GM12892 (cell line): ENCODE measurements at regions not wholly inside any gene's neighbourhood (a gene's known extent, or its start where the extent isn't known, plus 50 kb on each side); places are given as distances from the start of the nearest gene placed in this dataset.
"Not testable (repeated sequence)": the region's sequence is repeated elsewhere in the genome, so short reads cannot be mapped to it uniquely, and the experiment has no call there.

ENCODE experiments used
- DNase-seq: peaks from one replicate; pipeline ENCODE4 v3.0.0; 2011; ENCODE audit not compliant: insufficient read length
- FAIRE-seq: peaks from 2 replicates; lab custom pipeline; 2011; peaks lifted over from hg19 to GRCh38; lab: Jason Lieb, UNC
- POLR2A ChIP-seq: IDR thresholded peaks from 2 replicates; pipeline ENCODE4 v1.6.1; 2011; ENCODE audit warnings: low read depth, low read length, control low read depth
- POLR2AphosphoS5 ChIP-seq: IDR thresholded peaks from 2 replicates; pipeline ENCODE4 v1.6.1; 2011; ENCODE audit warnings: low read depth, low read length, control low read depth
- TAF1 ChIP-seq: IDR thresholded peaks from 2 replicates; pipeline ENCODE4 v1.6.1; 2011; ENCODE audit warnings: low read depth, mild to moderate bottlenecking, control low read depth, low read length, borderline replicate concordance

GRCh38 chr14:87268997-87269396 lies 724.0 kb downstream of the GALC start:
- TF ChIP-seq POLR2AphosphoS5, result no peak
- TF ChIP-seq TAF1, result no peak
- TF ChIP-seq POLR2A, result no peak
- DNase-seq (no peak), FAIRE-seq (no peak)

GRCh38 chr14:87264796-87265195 lies 728.2 kb downstream of the GALC start:
- DNase-seq (no peak), FAIRE-seq (no peak)
- TF ChIP-seq POLR2AphosphoS5, result no peak
- no peak for TF ChIP-seq POLR2A
- TF ChIP-seq TAF1, result no peak

GRCh38 chr14:87264272-87264785 lies 728.7 kb downstream of the GALC start:
- FAIRE-seq, result no peak
- TF ChIP-seq POLR2AphosphoS5 (no peak), TAF1 (no peak), POLR2A (no peak)
- DNase-seq, result no peak

- no peak for TF ChIP-seq POLR2A
- no peak for TF ChIP-seq TAF1
- no peak for TF ChIP-seq POLR2AphosphoS5
- no peak for FAIRE-seq
- DNase-seq, result no peak
Observed at GRCh38 chr14:87261621-87262020, 731.4 kb downstream of the GALC start.

GRCh38 chr14:87260460-87260859 lies 732.5 kb downstream of the GALC start:
- DNase-seq, result no peak
- TF ChIP-seq POLR2AphosphoS5 (no peak), POLR2A (no peak)
- no peak for FAIRE-seq

- no peak for FAIRE-seq
- DNase-seq, result no peak
- TF ChIP-seq POLR2AphosphoS5 (no peak), POLR2A (no peak), TAF1 (no peak)
Observed at GRCh38 chr14:87257421-87257820, 735.6 kb downstream of the GALC start.

GRCh38 chr14:87255058-87255457 lies 737.9 kb downstream of the GALC start:
- TF ChIP-seq POLR2A (no peak), POLR2AphosphoS5 (no peak)
- FAIRE-seq (no peak), DNase-seq (no peak)

- DNase-seq, result no peak
- FAIRE-seq, result no peak
- no peak for TF ChIP-seq POLR2A
- no peak for TF ChIP-seq TAF1
- no peak for TF ChIP-seq POLR2AphosphoS5
Observed at GRCh38 chr14:87254331-87254874, 738.6 kb downstream of the GALC start.

GRCh38 chr14:87253791-87254190 lies 739.2 kb downstream of the GALC start:
- FAIRE-seq, DNase-seq: not testable (repeated sequence)

- no peak for FAIRE-seq
- no peak for TF ChIP-seq TAF1
- TF ChIP-seq POLR2A, result no peak
- no peak for TF ChIP-seq POLR2AphosphoS5
- no peak for DNase-seq
Observed at GRCh38 chr14:87252103-87252502, 740.9 kb downstream of the GALC start.

- no peak for FAIRE-seq
- TF ChIP-seq POLR2A (no peak), TAF1 (no peak), POLR2AphosphoS5 (no peak)
Observed at GRCh38 chr14:87251011-87251410, 742.0 kb downstream of the GALC start.

GRCh38 chr14:87241018-87241768 lies 751.8 kb downstream of the GALC start:
- TF ChIP-seq POLR2A (no peak), POLR2AphosphoS5 (no peak), TAF1 (no peak)
- FAIRE-seq (no peak), DNase-seq (no peak)

More at GRCh38 chr14:87251011-87251410, 742.0 kb downstream of the GALC start:
- DNase-seq, result no peak

GRCh38 chr14:87240319-87240718 lies 752.7 kb downstream of the GALC start:
- not testable (repeated sequence) for FAIRE-seq, DNase-seq
